GM12878 (cell line): ENCODE measurements at regions not wholly inside any gene's neighbourhood (a gene's known extent, or its start where the extent isn't known, plus 50 kb on each side); places are given as distances from the start of the nearest gene placed in this dataset.

Experiments used
- BMI1 ChIP-seq: fragments of 450-650 bp; IDR thresholded peaks from 2 replicates; pipeline ENCODE4 v1.6.1; 2016; ENCODE audit warnings: mild to moderate bottlenecking, moderate library complexity, borderline replicate concordance
- CBX3 ChIP-seq: fragments of 200-600 bp; sonication (generic); IDR thresholded peaks from 2 replicates; pipeline ENCODE4 v1.6.1; 2016; ENCODE audit warnings: low read depth, borderline replicate concordance
- CBX5 ChIP-seq: sonication (generic); IDR thresholded peaks from 2 replicates; pipeline ENCODE4 v1.6.1; 2016; ENCODE audit warnings: low read depth, moderate library complexity, mild to moderate bottlenecking, inconsistent platforms
- MTA3 ChIP-seq: IDR thresholded peaks from 2 replicates; pipeline ENCODE4 v1.6.1; 2012; ENCODE audit warnings: low read length, inconsistent platforms, borderline replicate concordance
- PAX8 ChIP-seq: fragments of 450-650 bp; IDR thresholded peaks from 2 replicates; pipeline ENCODE4 v1.6.1; 2017; ENCODE audit warnings: mild to moderate bottlenecking, moderate library complexity
- POLR2A ChIP-seq: IDR thresholded peaks from 2 replicates; pipeline ENCODE4 v1.6.1; 2011; ENCODE audit warnings: low read depth, mild to moderate bottlenecking, low read length
- POLR2AphosphoS5 ChIP-seq: IDR thresholded peaks from 2 replicates; pipeline ENCODE4 v1.6.1; 2011; ENCODE audit warnings: mild to moderate bottlenecking, low read length, inconsistent platforms
- POU2F2 ChIP-seq: IDR thresholded peaks from 3 replicates; pipeline ENCODE4 v1.6.1; 2011; ENCODE audit warnings: low read depth, mild to moderate bottlenecking, low read length, borderline replicate concordance
- SMARCA5 ChIP-seq: fragments of 450-650 bp; IDR thresholded peaks from 2 replicates; pipeline ENCODE4 v1.6.1; 2017; ENCODE audit warnings: mild to moderate bottlenecking
- TBL1XR1 ChIP-seq: IDR thresholded peaks from 2 replicates; pipeline ENCODE4 v1.6.1; 2012; ENCODE audit warnings: low read depth, low read length, improper control_type of control experiment
- ZZZ3 ChIP-seq: IDR thresholded peaks from 2 replicates; pipeline ENCODE4 v1.6.1; 2011; ENCODE audit warnings: low read depth; ENCODE audit not compliant: control insufficient read depth, insufficient read length
- TF ChIP-seq, protein P1 (sequence below): IDR thresholded peaks from 2 replicates; pipeline ENCODE4 v1.6.1; 2012; ENCODE audit warnings: low read length, inconsistent platforms
- TF ChIP-seq, protein P2 (sequence below): fragments of 450-650 bp; IDR thresholded peaks from 2 replicates; pipeline ENCODE4 v1.6.1; 2017; ENCODE audit warnings: antibody characterized with exemption, mild to moderate bottlenecking, moderate library complexity
- TF ChIP-seq, protein P3 (sequence below), 3 experiments: IDR thresholded peaks in 2 of 3; conservative IDR thresholded peaks in 1 of 3; 2 replicates each; pipeline ENCODE4 v1.5.1; 2011; ENCODE audit warnings: low read depth in 3 of 3, low read length in 3 of 3, mild to moderate bottlenecking in 3 of 3, control low read depth in 2 of 3, moderate library complexity in 2 of 3, inconsistent platforms in 1 of 3, mixed read lengths in 1 of 3; ENCODE audit not compliant: control insufficient read depth in 2 of 3, insufficient read depth in 1 of 3; ENCODE audit errors: extremely low read depth in 1 of 3

DNA sequence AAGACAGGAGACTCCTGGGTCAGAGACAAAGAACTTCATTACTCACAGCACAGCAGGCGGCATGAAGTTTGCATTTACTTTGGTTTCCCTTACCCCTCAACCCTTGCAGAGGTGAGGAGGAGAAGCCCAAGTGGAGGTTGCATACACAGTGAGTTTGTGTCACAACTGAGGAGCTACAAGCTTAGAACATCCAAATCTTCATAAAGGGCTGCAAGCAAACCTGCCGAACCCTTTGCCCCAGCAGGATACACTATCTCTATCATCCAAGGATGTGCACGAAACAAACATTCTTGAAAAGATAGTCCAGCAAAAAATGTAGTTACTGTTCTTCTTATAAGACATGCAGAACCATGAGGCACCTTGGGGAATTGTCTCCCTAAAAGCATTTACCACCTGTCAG, 493.5 kb downstream of the SETD4 start:
- TF ChIP-seq, protein P1, sequence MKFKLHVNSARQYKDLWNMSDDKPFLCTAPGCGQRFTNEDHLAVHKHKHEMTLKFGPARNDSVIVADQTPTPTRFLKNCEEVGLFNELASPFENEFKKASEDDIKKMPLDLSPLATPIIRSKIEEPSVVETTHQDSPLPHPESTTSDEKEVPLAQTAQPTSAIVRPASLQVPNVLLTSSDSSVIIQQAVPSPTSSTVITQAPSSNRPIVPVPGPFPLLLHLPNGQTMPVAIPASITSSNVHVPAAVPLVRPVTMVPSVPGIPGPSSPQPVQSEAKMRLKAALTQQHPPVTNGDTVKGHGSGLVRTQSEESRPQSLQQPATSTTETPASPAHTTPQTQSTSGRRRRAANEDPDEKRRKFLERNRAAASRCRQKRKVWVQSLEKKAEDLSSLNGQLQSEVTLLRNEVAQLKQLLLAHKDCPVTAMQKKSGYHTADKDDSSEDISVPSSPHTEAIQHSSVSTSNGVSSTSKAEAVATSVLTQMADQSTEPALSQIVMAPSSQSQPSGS, result no peak
- TF ChIP-seq SMARCA5, result no peak
- no peak for TF ChIP-seq POLR2AphosphoS5
- no peak for TF ChIP-seq CBX5
- TF ChIP-seq, protein P2, sequence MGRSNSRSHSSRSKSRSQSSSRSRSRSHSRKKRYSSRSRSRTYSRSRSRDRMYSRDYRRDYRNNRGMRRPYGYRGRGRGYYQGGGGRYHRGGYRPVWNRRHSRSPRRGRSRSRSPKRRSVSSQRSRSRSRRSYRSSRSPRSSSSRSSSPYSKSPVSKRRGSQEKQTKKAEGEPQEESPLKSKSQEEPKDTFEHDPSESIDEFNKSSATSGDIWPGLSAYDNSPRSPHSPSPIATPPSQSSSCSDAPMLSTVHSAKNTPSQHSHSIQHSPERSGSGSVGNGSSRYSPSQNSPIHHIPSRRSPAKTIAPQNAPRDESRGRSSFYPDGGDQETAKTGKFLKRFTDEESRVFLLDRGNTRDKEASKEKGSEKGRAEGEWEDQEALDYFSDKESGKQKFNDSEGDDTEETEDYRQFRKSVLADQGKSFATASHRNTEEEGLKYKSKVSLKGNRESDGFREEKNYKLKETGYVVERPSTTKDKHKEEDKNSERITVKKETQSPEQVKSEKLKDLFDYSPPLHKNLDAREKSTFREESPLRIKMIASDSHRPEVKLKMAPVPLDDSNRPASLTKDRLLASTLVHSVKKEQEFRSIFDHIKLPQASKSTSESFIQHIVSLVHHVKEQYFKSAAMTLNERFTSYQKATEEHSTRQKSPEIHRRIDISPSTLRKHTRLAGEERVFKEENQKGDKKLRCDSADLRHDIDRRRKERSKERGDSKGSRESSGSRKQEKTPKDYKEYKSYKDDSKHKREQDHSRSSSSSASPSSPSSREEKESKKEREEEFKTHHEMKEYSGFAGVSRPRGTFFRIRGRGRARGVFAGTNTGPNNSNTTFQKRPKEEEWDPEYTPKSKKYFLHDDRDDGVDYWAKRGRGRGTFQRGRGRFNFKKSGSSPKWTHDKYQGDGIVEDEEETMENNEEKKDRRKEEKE, result no peak
- no peak for TF ChIP-seq CBX3
- TF ChIP-seq TBL1XR1, result no peak
- no peak for TF ChIP-seq ZZZ3
- no peak for TF ChIP-seq POU2F2
- no peak for TF ChIP-seq POLR2A
- TF ChIP-seq, protein P3, sequence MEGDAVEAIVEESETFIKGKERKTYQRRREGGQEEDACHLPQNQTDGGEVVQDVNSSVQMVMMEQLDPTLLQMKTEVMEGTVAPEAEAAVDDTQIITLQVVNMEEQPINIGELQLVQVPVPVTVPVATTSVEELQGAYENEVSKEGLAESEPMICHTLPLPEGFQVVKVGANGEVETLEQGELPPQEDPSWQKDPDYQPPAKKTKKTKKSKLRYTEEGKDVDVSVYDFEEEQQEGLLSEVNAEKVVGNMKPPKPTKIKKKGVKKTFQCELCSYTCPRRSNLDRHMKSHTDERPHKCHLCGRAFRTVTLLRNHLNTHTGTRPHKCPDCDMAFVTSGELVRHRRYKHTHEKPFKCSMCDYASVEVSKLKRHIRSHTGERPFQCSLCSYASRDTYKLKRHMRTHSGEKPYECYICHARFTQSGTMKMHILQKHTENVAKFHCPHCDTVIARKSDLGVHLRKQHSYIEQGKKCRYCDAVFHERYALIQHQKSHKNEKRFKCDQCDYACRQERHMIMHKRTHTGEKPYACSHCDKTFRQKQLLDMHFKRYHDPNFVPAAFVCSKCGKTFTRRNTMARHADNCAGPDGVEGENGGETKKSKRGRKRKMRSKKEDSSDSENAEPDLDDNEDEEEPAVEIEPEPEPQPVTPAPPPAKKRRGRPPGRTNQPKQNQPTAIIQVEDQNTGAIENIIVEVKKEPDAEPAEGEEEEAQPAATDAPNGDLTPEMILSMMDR (IDR thresholded peaks at IDR 0.05 in 2 of 3, conservative IDR thresholded peaks at IDR 0.05 in 1 of 3; ENCODE audit: control insufficient read depth in 2 of 3, extremely low read depth in 1 of 3, insufficient read depth in 1 of 3, low read depth in 3 of 3, low read length in 3 of 3), result no peak
- no peak for TF ChIP-seq BMI1
- TF ChIP-seq MTA3, result no peak
- TF ChIP-seq PAX8, result no peak
